GM21717 (cell line): ENCODE measurements at regions not wholly inside any gene's neighbourhood (a gene's known extent, or its start where the extent isn't known, plus 50 kb on each side); places are given as distances from the start of the nearest gene placed in this dataset.
"Not testable (repeated sequence)": the region's sequence is repeated elsewhere in the genome, so short reads cannot be mapped to it uniquely, and the experiment has no call there.

Experiments used
- ATAC-seq: cut with Tn5 transposase; IDR thresholded peaks from one replicate; pipeline ENCODE4 v1.9.1; 2021; ENCODE audit warnings: mild to moderate bottlenecking, moderate library complexity; ENCODE audit not compliant: unreplicated experiment

DNA sequence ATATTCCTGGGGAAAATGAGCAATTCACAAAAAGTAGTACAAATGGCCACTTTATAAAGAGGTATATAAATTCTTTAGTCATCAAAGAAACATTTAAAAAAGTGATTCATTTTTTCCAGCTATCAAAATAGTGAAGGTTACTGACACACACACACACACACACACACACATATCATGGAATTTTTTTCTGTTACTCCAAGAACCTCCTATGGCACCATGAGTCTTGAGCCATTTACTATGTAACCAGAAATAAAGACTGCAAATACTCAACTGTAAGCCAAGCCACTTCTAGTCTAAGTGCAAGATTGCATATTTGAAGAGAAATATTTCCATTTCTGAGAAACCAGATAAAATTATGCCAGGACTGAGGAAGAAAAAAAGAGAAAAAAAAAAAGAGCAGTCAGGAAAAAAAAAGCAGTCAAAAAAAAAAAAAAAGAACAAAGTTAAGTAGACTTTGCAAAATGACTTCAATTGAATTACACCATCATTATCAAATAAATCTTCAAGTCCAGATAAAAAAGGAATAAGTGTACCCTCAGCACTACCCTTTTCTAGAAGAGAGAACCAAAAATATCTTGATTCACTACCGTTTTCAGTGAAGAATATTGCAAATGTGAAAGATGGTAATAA is 275.7 kb downstream of the DAD1 start:
- ATAC-seq, result no peak

DNA sequence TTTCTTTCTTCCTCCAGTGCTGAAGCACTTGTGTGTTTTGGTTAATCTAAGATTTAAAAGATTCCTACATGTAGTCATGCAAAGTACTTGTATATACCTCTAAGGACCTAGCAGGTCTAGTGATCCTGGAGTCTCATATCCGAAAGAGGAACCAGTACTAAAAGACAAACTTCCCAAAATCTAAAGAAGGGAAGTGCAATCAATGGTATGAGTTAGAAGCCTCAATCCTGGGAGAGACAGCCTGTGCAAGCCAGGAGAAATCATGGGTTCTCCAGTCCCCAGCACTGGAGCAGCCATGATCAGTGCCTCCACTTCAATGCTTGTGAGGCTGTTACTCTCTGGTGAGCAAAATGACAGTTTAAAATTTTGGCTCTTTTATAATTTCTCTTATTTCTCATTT is 277.4 kb downstream of the DAD1 start:
- no peak for ATAC-seq

DNA sequence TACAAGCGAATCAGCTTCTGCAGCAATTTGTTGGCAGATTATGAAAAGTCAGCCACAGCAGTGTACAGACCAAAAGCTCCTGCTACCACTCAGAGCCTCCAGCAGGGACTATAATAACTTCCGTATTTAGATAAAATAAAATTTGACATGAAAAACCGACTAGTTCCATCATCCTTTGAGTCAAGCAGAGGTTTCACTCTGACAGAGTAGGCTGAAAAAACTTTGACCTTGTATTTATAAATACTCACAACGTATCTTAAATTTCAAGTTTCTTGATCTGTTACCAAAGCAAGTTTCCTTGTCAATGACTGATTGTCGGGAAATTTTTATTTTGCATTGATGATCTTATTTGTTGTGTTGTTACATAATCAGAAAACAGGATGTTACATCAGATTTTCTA is 283.4 kb downstream of the DAD1 start:
- ATAC-seq, result no peak

DNA sequence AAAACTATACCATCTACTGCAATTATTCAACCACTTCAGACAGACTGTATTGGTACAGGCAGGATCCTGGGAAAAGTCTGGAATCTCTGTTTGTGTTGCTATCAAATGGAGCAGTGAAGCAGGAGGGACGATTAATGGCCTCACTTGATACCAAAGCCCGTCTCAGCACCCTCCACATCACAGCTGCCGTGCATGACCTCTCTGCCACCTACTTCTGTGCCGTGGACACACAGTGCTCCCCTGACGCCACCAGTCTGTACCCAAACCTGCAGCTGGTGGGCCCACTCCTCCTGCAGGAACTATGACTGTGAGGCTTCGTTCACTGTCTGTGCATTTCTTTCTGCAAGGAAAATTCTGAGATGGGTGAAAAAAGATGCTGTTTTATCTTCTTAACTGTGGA is 284.7 kb downstream of the DAD1 start:
- ATAC-seq, result no peak

DNA sequence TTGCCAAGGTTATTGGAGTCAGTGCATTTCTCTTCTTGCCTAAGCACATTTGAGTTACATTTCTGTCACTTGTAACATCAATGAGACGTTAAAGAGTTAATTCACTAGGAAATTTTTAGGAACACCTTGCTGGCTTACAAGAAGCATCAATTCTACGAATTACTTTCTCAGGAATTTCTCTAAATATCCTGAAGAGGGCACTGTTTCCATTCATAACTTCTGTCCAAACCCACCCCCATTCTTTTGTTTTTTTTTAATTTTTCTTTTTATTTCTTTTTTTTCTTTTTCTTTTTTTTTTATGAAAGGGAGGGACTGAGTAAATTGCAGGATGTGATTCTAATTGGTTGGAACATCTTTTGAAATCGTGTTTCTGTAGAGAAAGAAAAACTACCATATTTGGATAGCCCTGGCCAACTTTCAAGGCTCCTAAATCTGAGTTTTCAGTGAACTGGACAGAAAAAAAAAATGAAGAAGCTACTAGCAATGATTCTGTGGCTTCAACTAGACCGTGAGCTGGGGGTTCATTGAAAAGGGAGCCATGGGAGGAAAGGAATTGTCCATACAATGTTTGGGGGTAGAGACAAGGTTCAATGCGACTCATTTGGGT is 285.3 kb downstream of the DAD1 start:
- no peak for ATAC-seq

DNA sequence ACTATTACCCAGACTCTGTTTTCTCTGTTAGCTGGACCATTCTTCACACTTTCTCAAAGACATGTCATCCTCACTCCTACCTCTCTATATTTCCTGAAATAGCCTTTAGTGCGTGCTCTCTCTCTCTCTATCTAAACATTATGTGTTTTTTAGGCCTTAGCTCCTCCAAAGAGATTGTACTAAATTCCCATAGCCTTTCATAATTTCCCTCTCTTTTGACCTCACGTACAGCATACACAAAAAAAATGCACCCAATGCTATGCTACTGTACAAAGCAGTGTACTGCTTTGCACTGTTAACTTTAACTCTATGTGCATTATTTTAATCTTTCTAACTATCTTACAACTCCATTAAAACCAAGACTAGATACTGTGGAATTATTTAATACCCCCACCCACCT is 288.4 kb downstream of the DAD1 start:
- no peak for ATAC-seq

DNA sequence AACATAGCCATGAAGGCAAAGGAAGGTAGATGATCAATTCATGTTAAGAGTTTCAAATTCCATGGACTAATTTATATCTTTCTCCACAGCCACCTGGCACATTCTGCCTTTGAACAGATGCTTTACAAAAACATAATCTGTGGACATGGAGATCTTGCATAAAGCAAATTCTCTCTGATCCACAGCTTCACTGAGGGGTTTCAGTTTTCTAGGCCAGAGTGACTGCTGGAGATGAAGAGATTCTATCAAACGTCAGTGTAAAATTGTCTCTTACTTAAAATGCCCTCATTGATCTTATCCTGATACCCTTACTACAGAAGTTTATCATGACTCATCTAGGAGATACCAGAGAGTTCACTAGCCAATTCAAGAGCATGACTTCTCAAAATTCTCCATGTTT is 291.6 kb downstream of the DAD1 start:
- no peak for ATAC-seq

DNA sequence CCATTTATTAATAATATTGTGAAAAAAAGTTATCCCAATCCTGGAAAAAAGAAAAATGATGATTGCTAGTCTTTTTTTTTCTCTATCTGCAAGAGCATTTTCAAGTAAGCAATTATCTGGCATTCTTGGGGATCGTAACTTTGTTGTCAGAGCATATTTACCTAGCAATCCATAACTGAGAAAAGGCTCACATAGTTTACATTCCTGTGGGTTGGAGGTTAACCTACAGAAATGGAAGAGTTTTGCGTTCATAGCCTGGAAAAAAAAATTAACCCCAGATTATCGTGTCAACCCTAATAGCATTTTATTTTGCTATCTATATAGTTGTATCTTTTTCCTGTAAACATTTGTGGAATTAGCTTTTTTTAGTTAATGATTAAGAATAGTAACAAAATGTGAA is 292.3 kb downstream of the DAD1 start:
- no peak for ATAC-seq

DNA sequence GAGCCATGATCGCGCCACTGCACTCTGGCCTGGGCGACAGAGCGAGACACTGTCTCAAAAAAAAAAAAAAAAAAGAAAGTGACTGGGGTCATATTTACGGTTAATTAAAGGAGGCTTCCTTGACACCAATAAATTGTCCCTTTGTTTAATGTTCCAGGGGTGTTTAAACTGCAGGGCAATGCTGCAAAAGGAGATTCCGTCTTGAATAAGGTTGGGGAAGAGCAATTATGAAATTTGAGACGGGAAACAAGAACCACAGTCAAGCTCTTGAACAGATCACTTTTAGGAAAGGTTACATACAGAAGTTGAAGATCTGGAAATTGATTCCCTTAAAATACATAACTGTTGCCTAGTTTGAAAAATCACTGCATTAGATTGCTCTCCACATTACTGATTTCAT is 292.9 kb downstream of the DAD1 start:
- ATAC-seq, result no peak

DNA sequence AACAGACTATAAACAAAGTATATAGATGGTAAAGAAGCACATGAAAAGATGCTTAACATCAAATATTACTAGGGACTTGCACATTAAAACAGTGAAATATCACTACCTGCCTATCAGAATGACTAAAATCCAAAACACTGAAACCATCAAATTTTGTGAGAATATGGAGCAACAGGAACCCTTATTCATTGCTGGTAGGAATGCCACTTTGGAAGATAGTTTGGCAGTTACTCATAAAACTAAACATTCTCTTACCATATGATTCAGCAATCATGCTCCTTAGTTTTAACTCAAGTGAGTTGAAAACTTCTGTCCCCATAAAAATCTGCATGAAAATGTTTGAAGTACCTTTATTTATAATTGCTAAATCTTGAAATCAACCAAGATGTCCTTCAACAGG is 297.6 kb downstream of the DAD1 start:
- no peak for ATAC-seq

DNA sequence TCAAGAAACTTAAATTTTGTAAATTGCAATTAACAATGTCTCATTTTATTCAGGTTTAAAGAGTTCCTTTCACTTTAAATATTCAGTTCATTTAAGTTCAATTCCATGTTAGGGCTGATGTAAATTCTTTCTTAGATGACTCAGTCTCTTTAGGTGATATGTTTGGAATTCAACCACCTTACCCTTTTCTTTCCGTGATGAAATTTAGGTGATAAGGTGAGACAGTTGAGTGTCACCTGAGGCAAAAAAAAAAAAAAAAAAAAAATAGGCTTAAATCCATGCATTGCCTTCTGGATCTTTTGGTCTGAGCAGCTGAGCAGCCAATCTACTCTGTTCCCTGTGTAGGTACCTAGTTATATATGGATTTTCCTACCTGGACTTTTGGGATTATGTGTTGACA is 299.5 kb downstream of the DAD1 start:
- no peak for ATAC-seq

DNA sequence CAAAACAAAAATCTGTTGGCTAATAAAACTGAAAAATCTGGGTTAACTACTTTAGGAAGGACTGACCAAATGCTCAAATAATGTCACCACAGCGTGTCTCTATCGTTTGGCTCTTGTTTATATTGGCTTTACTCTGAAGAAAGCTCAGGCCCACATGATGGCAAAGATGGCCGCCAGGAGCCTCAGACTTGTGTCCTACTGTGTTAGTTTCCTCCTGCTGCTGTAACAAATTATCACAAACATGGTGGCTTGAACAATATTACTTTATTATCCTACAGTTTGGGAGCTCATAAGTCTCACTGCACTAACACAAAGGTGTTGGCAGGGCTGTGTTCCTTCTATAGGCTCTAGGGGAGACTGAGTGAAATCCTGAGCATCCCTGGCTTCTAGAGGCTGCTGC is 303.0 kb downstream of the DAD1 start:
- no peak for ATAC-seq

DNA sequence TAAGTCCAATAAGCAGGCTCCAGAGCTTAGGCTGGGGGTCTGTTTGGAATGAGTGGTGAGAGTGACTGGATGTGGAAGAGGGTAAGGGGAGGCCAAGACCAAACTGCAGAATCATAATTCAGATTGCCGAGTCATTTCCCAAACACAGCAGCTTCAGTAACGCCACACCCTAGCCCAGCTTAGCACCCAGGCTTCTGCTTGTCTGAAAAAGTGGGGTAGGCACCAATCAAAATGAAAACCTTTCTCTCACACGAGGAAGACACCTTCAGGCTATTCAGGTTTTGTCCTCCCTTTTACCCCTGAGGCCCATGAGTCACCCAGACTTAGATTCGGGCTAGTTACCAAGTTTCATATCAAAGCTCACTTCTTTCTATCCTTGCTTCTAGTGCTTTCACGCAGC is 306.1 kb downstream of the DAD1 start:
- no peak for ATAC-seq

DNA sequence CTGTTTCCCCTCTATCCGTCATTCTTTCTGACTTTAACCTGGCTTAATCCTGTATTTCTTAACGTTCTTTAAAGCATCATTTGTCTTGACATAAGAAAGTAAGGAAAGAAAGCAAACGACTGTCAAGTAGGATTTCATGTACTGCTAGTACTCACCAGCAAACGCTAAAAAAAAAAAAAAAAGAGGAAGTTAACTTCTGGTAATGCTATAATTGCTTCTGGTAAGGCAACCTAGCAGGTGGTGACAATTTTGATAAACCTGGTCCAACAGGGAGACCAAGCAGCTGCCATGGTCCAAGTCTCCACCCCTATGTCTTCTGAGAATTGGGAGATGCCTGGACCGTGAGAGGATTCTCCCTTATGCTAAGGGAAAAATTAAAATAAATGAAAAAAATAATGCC is 306.6 kb downstream of the DAD1 start:
- no peak for ATAC-seq

DNA sequence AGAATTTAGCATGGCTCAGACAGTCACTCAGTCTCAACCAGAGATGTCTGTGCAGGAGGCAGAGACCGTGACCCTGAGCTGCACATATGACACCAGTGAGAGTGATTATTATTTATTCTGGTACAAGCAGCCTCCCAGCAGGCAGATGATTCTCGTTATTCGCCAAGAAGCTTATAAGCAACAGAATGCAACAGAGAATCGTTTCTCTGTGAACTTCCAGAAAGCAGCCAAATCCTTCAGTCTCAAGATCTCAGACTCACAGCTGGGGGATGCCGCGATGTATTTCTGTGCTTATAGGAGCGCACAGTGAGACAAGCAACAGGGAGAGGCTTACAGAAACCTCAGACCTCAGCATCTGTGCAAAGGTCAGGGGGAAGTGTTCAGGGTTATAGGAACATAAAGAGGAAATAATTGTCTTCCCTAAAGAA is 307.6 kb downstream of the DAD1 start:
- not testable (repeated sequence) for ATAC-seq

DNA sequence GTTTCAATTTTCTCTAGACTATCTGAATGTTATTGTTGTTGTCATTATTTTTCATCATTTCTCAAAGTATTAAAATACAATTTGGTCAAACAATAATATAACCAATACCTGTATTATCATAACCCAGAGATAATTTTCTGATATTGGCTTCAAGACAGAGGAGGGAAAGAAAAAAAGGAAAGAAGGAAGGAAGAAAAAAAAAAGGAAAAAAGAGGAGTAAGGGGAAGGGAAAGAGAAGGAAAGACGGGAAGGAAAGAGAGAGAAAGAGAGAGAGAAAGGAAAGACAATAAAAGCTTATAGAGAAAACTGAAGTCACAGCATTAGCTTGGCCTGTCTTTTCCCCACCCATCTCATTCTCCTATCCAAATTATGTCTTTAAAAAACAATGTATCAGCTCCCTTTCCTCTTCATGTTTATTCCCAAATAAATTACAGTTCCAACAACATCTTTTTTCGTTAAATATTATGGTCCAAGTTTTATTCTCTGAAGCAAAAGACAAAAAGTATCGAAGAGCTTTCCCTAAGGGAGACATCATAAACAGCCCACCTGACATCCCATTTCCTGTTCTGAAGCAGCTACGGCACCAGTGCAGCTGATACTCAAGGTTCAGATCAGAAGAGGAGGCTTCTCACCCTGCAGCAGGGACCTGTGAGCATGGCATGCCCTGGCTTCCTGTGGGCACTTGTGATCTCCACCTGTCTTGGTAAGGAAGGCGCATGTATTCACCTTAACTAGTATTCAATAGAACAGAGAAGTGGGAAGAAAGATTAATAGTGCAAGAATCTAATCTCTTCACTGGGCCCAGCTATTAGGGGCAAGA is 308.3 kb downstream of the DAD1 start:
- ATAC-seq, result no peak

DNA sequence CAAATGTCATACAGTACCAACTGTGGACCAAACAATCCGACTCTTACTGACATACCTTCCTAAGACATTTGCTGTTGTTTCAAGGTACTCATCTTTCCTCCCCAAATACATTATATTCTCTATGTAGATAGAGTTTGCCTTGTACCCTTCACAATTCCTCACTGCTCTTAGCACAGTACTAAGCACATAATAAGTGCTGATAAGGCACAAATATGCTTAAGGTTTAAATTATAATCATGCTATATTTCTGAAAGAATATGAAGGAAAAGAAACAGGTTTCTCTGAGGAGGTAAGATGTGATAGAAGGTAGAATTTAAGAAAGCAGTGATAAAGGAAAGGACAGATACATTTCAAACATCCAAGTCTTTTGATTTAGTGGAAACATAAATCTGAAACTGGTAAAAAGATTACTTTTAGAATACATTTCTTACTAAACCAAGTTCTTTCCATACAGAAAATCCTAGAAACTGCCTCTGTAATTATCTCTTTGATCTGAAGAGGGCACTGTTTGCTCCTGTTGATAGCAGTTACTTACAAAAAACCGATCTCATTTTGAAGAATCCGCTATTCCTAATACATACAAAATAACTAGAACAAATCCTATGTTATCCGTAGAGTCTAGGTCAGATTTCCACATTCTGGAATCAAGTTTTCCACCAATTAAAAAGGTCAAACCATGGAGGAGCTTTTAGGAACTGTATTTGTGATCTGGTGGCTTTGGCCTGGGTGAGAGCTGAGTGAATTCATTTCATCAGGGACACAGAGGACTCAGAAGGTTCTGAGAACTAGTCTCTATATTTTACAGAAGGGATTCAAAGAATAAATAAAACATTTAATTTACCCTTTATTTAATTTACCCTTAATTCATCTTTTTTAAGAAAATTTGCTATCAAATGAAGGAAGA is 311.9 kb downstream of the DAD1 start:
- ATAC-seq, result no peak

DNA sequence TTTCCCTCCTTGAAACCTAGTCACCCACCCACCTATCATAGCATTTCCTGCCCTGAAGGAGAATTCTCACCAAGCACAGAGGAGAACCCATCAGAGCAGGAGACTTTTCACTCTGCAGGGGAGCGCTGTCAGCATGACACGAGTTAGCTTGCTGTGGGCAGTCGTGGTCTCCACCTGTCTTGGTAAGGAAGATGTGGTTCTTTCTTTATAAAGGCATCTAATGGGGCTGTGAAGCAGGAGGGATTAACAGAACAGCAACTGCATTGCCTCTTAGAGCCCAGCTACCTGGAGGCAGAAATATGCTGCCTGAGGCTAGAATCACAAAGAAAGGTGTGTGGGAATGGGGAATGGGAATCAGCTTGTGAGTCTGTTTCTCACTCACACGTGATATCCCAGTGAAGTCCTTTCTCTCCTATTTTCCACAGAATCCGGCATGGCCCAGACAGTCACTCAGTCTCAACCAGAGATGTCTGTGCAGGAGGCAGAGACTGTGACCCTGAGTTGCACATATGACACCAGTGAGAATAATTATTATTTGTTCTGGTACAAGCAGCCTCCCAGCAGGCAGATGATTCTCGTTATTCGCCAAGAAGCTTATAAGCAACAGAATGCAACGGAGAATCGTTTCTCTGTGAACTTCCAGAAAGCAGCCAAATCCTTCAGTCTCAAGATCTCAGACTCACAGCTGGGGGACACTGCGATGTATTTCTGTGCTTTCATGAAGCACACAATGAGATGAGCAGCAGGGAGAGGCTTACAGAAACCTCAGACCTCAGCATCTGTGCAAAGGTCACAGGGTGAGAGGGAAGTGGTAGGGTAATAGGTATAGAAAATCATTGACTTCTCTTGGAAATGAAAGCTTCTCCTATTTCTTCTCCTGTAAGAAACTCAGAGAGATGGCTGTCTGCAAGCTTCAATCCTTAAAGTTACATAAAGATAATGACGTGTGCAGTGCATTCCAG is 316.9 kb downstream of the DAD1 start:
- no peak for ATAC-seq

DNA sequence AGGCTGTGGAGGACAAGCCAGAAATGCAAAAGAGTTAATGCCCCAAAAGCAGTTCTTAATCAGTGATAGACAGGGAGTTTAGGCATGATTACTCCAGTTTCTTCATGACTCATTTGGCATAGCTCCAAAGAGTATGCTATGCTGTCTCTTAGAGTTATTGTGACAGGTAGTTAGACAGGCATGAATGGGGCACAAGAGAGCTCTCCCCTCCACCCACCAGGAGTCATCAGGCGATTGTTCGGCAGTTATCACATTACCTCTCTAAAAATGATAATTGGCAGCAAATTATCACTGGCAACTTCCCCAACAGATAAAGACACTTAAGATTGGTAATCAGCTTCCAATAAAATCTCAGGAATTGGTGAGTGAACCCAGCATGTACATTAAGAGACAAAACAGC is 320.1 kb downstream of the DAD1 start:
- no peak for ATAC-seq

DNA sequence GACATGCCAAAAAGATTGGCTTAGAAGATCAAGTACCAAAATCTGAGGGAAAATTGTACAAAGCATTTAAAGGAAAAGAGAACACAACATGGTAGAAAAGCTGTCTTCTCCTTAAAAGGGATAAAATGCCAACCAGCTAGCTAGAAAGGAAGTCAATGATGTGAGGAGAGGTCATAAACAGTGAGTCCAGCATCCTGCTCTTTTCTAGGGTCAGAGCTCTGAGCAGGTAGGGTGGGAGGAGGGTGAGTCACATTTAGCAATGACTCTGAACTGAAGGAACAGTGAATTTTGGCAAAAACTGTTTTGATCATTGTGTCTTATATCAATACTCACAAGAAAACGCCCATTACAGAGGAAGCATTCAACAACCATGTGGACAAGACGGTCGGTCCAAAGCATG is 322.3 kb downstream of the DAD1 start:
- ATAC-seq, result no peak
